Activated naive CD4-positive, alpha-beta T cell treated with anti-CD3 and anti-CD28 coated beads for 36 hours (primary cell): ENCODE measurements at regions not wholly inside any gene's neighbourhood (a gene's known extent, or its start where the extent isn't known, plus 50 kb on each side); places are given as distances from the start of the nearest gene placed in this dataset.
"Not testable (repeated sequence)": the region's sequence is repeated elsewhere in the genome, so short reads cannot be mapped to it uniquely, and the experiment has no call there.

Source experiments
- CTCF ChIA-PET: fragments of 350-600 bp; sonication (Branson Sonifier 250); formaldehyde crosslinking; loops from one replicate; lab custom pipeline; 2021; ENCODE audit warnings: antibody characterized with exemption; lab: Charles Lee
- DNase-seq: peaks from one replicate; pipeline ENCODE4 v3.0.0-alpha.2; 2020
- H3K27ac Mint-ChIP-seq: one replicate; pipeline ENCODE4 v1.8.0; 2021; ENCODE audit warnings: mild to moderate bottlenecking, mixed read lengths
- H3K27me3 Mint-ChIP-seq: one replicate; pipeline ENCODE4 v1.8.0; 2021; ENCODE audit warnings: low read depth, mixed read lengths
- H3K36me3 Mint-ChIP-seq: one replicate; pipeline ENCODE4 v1.8.0; 2021; ENCODE audit warnings: low read depth, mixed read lengths
- H3K4me1 Mint-ChIP-seq: one replicate; pipeline ENCODE4 v1.8.0; 2021; ENCODE audit warnings: low read depth, mixed read lengths
- H3K4me3 Mint-ChIP-seq: one replicate; pipeline ENCODE4 v1.8.0; 2021; ENCODE audit warnings: mild to moderate bottlenecking, moderate library complexity, mixed read lengths
- H3K9me3 Mint-ChIP-seq: one replicate; pipeline ENCODE4 v1.8.0; 2021; ENCODE audit warnings: mixed read lengths
- intact Hi-C: fragments of 100-400 bp; cut with micrococcal nuclease; formaldehyde crosslinking; loops from one replicate; pipeline ENCODE4 v1.15.1; 2023

DNA sequence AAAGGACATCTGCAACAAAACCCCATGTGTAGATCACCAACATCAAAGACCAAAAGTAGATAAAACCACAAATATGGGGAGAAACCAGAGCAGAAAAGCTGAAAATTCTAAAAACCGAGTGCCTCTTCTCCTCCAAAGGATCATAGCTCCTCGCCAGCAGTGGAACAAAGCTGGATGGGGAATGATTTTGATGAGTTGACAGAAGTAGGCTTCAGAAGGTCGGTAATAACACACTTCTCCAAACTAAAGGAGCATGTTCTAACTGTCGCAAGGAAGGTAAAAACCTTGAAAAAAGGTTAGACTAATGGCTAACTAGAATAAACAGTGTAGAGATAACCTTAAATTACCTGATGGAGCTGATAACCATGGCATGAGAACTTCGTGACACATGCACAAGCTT, 109.9 kb upstream of the SYNCRIP start:
- H3K27me3 Mint-ChIP-seq = peaks cover 7% of the 10 kb centered on the region
- intact Hi-C loops = no loop called here
- H3K36me3 Mint-ChIP-seq = no peaks in the 10 kb centered on the region
- no peak overlapping the region for H3K27ac Mint-ChIP-seq
- no peak for DNase-seq
- H3K4me1 Mint-ChIP-seq = no peaks in the 10 kb centered on the region
- no peak overlapping the region for H3K4me3 Mint-ChIP-seq
- CTCF ChIA-PET = no interaction called here
- H3K9me3 Mint-ChIP-seq = no peaks in the 10 kb centered on the region

DNA sequence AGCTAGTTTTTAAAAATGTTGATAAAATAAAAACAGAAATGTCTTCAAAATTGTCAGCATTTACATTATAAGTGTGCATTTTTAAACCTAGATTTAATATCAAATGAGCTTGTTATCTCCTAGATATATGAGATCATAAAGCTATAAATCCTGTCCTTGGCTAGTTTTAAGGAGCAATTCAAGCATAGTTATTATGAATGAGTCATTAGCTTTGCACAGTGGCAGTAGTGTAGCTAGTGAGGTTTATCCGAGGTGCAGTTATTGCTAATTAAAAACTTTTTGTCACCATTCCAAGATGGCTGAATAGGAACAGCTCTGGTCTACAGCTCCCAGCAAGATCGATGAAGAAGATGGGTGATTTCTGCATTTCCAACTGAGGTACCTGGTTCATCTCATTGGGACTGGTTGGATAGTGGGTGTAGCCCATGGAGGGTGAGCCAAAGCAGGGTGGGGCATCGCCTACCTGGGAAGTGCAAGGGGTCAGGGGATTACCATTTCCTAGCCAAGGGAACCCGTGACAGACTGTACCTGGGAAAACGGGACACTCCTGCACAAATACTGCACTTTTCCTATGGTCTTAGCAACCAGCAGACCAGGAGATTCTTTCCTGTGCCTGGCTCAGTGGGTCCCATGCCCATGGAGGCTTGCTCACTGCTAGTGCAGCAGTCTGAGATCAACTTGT, 108.8 kb upstream of the SYNCRIP start:
- Mint-ChIP-seq H3K4me3 (no peak overlapping the region), H3K27me3 (peaks cover 7% of the 10 kb centered on the region), H3K9me3 (no peaks in the 10 kb centered on the region), H3K4me1 (no peaks in the 10 kb centered on the region), H3K36me3 (no peaks in the 10 kb centered on the region), H3K27ac (no peak overlapping the region)
- no peak for DNase-seq
- intact Hi-C loops = no loop called here
- CTCF ChIA-PET = no interaction called here

DNA sequence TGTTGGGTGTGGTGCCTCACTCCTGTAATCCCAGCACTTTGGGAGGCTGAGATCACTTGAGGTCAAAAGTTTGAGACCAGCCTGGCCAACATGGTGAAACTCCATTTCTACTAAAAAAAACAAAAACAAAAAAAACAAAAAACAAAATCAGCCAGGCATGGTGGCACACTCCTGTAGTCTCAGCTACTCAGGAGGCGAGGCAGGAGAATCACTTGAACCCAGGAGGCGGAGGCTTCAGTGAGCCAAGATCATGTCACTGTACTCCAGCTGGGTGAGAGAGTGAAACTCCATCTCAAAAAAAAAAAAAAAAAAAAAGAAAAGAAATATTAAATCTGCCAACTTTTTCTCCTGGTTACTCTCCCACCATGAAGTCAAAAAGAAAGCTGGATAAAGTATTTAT, 107.5 kb upstream of the SYNCRIP start:
- DNase-seq, H3K36me3 Mint-ChIP-seq, intact Hi-C loops, H3K9me3 Mint-ChIP-seq, H3K4me3 Mint-ChIP-seq, H3K27me3 Mint-ChIP-seq, H3K27ac Mint-ChIP-seq, H3K4me1 Mint-ChIP-seq: not testable (repeated sequence)
- CTCF ChIA-PET = interaction anchor here (0.5 kb wide), 1 partner anchor 778 kb away, joined by 3 read pairs; no protein-coding TSS in a partner anchor

DNA sequence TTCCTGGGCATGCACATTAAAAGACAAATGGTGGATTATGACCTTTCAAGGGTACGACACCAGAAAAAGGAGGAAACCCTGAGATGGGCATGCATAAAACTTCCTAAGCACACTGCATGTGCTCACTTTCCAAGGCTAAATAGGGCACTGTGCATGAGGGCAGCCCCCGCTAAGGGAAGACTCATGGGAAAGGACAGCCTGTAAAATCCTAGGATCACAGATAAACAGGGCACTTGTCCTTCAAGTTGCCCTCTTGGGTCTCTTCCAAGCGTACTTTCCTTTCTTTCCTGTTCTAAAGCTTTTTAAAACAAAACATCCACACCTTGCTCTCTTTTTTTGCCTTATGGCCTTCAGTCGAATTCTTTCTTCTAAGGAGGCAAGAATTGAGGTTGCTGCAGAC, 106.5 kb upstream of the SYNCRIP start:
- no peaks in the 10 kb centered on the region for H3K4me1 Mint-ChIP-seq
- no peak overlapping the region for H3K4me3 Mint-ChIP-seq
- no peaks in the 10 kb centered on the region for H3K9me3 Mint-ChIP-seq
- H3K36me3 Mint-ChIP-seq = no peaks in the 10 kb centered on the region
- H3K27ac Mint-ChIP-seq = no peak overlapping the region
- CTCF ChIA-PET = no interaction called here
- H3K27me3 Mint-ChIP-seq = peaks cover 7% of the 10 kb centered on the region
- intact Hi-C loops = no loop called here
- no peak for DNase-seq

DNA sequence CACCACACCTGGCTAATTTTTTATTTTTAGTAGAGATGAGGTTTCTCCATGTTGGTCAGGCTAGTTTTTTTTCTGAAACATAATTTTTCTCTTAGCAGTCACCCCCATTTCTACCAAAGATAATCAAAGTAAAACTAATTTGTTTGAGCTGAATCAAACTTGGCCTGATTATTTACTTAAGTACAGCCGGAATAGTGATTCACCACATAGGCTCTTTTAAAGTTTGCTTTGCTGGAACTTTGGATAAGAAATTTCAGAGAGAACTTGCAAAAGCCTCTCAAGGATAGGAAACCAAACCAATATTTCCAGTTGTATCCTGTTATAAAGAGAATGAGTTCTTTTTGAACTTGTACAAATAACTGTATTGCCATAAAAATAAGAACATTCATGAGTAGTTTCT, 105.0 kb upstream of the SYNCRIP start:
- no peaks in the 10 kb centered on the region for H3K4me1 Mint-ChIP-seq
- H3K27me3 Mint-ChIP-seq = peaks cover 11% of the 10 kb centered on the region
- CTCF ChIA-PET = no interaction called here
- no peak overlapping the region for H3K4me3 Mint-ChIP-seq
- intact Hi-C loops = no loop called here
- H3K9me3 Mint-ChIP-seq = no peaks in the 10 kb centered on the region
- no peak overlapping the region for H3K27ac Mint-ChIP-seq
- DNase-seq = no peak
- H3K36me3 Mint-ChIP-seq = no peaks in the 10 kb centered on the region

DNA sequence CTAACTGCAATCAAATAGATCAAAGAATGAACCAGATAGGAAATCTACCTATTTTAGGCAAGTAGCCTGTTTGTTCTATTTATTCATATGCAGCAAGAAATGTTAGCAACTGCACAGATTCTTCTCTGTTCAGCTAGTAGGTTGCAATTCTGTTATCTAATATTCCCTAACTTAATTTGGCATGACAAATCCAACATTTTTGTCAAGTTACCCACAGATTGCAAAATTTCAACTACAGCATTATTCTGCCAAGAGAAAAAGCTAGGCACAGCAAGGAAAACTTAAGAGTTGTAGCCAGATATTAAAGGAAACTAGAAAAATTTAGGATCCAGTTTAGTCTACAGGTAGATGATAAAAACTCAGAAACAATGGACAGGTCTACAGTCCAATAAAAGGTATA, 104.4 kb upstream of the SYNCRIP start:
- H3K27ac Mint-ChIP-seq = no peak overlapping the region
- H3K36me3 Mint-ChIP-seq = no peaks in the 10 kb centered on the region
- intact Hi-C loops = no loop called here
- H3K4me1 Mint-ChIP-seq = no peaks in the 10 kb centered on the region
- H3K27me3 Mint-ChIP-seq = peaks cover 12% of the 10 kb centered on the region
- CTCF ChIA-PET = no interaction called here
- no peak for DNase-seq
- no peak overlapping the region for H3K4me3 Mint-ChIP-seq
- no peaks in the 10 kb centered on the region for H3K9me3 Mint-ChIP-seq

DNA sequence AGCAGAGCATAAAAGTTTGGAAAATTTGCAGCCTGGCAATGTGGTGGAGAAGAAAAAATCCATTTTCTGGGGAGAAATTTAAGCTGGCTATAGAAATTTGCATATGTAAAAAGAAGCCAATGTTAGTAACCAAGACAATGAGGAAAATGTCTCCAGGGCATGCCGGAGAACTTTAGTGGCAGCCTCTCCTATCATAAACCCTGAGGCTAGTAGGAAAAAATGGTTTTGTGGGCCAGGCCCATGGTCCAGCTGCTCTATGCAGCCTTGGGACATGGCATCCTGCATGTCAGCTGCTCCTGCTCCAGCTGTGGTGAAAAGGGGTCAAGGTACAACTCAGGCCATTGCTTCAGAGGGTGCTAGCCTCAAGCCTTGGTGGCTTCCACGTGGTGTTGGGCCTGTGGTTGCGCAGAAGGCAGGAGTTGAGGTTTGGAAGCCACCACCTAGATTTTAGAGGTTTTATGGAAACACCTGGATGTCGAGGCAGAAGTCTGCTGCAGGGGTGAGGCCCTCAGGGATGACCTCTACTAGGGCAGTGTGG, 101.8 kb upstream of the SYNCRIP start:
- H3K27ac Mint-ChIP-seq = no peak overlapping the region
- CTCF ChIA-PET = no interaction called here
- H3K27me3 Mint-ChIP-seq = peaks cover 14% of the 10 kb centered on the region
- intact Hi-C loops = no loop called here
- no peak overlapping the region for H3K4me3 Mint-ChIP-seq
- no peaks in the 10 kb centered on the region for H3K4me1 Mint-ChIP-seq
- DNase-seq = no peak
- H3K36me3 Mint-ChIP-seq = no peaks in the 10 kb centered on the region
- no peaks in the 10 kb centered on the region for H3K9me3 Mint-ChIP-seq

DNA sequence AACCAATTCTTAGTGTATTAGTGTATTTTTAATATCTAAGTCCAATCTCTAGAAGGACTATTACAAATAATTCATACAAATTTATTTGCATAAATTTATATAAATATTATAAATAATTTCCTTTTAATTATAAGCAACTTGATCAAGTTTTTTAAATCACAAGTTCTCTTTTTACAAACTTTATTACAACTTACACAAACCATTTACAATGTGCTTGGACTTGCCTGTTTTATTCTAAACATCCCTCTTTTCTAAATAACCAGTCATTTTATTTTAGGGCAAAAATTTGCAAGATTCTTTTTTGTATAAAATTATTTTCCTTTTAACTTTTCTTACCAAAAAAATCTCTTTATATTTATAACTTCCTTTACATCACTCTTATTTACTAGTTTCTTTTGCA, 83.5 kb upstream of the SYNCRIP start:
- CTCF ChIA-PET = no interaction called here
- intact Hi-C loops = no loop called here
- H3K27ac Mint-ChIP-seq = no peak overlapping the region
- DNase-seq = no peak
- H3K4me3 Mint-ChIP-seq = no peak overlapping the region
- H3K36me3 Mint-ChIP-seq = no peaks in the 10 kb centered on the region
- H3K27me3 Mint-ChIP-seq = peaks cover 7% of the 10 kb centered on the region
- no peaks in the 10 kb centered on the region for H3K4me1 Mint-ChIP-seq
- H3K9me3 Mint-ChIP-seq = peaks cover 3% of the 10 kb centered on the region

DNA sequence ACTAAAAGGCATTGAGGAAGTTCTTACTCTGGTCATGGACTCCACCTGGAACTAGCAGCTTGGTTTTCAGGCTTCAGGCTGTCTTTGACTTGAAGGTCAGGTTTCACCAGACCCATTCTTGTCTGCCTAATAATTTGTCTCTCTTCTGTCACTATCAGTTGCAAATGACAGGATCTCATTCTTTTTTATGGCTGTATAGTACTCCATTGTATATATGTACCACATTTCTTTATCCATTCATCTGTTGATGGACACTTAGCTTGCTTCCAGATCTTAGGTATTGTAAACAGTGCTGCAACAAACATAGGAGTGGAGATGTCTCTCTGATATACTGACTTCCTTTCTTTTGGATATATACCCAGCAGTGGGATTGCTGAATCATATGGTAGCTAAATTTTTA, 73.1 kb upstream of the SYNCRIP start:
- H3K27ac Mint-ChIP-seq = no peak overlapping the region
- no peak for DNase-seq
- H3K9me3 Mint-ChIP-seq = peaks cover 3% of the 10 kb centered on the region
- H3K27me3 Mint-ChIP-seq = peaks cover 7% of the 10 kb centered on the region
- CTCF ChIA-PET = no interaction called here
- H3K4me3 Mint-ChIP-seq = no peak overlapping the region
- intact Hi-C loops = no loop called here
- H3K4me1 Mint-ChIP-seq = no peaks in the 10 kb centered on the region
- peaks cover 2% of the 10 kb centered on the region for H3K36me3 Mint-ChIP-seq

DNA sequence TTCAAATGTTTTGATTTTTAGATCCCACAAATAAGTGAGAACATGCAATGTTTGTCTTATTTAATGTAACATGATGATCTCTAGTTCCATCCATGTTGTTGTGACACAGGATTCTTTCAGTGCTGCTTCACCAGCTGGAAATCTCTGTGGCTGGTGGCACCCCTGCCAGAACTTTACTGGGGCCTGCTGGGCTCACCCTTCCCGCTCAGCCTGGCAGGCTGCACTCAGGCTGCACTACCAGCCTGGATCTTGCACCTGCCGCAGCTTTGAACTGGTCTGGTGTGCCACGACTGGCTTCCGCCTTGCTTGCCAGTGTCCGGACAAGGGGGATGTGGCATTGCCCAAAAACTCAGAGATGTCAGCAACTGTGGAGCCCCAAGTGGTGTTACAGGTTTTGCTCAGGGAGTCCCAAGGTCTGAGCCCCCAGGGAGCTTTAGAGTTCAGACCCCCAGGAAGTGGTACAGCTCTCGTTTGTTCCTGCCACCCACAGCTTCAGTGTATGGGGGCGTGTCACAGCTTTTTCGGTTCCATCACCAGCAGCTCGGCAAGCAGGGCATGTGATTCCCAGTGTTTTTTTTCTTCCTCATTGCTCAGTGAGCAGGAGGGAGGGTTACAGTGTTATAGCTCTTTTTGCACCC, 72.3 kb upstream of the SYNCRIP start:
- no peak overlapping the region for H3K27ac Mint-ChIP-seq
- H3K36me3 Mint-ChIP-seq = peaks cover 2% of the 10 kb centered on the region
- no peaks in the 10 kb centered on the region for H3K4me1 Mint-ChIP-seq
- intact Hi-C loops = no loop called here
- H3K27me3 Mint-ChIP-seq = peaks cover 7% of the 10 kb centered on the region
- peaks cover 5% of the 10 kb centered on the region for H3K9me3 Mint-ChIP-seq
- no peak overlapping the region for H3K4me3 Mint-ChIP-seq
- CTCF ChIA-PET = no interaction called here
- DNase-seq = no peak

DNA sequence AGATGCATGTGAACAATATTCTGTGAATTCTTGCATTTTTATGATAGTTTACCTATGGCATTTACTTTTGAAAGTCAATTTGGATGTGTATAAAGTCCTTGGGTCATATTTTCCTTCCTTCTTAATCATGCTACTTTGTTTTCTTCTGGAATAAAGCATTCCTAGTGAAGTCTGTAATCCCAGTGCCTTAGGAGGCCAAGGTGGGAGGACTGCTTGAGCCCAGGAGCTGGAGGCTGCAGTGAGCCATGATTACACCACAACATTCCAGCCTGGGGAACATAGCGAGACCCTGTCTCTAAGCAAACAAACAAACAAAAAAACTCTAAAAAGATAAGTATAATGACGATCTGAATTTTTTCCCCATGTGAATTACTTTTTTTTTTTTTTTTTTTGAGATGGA, 69.7 kb upstream of the SYNCRIP start:
- Mint-ChIP-seq H3K27me3 (peaks cover 8% of the 10 kb centered on the region), H3K4me1 (no peaks in the 10 kb centered on the region), H3K36me3 (peaks cover 2% of the 10 kb centered on the region), H3K9me3 (peaks cover 7% of the 10 kb centered on the region), H3K27ac (no peak overlapping the region), H3K4me3 (no peak overlapping the region)
- CTCF ChIA-PET = interaction anchor here (0.6 to 0.7 kb wide), 2 partner anchors 152 to 479 kb away, joined by 5 read pairs; no protein-coding TSS in a partner anchor
- no peak for DNase-seq
- intact Hi-C loops = no loop called here

DNA sequence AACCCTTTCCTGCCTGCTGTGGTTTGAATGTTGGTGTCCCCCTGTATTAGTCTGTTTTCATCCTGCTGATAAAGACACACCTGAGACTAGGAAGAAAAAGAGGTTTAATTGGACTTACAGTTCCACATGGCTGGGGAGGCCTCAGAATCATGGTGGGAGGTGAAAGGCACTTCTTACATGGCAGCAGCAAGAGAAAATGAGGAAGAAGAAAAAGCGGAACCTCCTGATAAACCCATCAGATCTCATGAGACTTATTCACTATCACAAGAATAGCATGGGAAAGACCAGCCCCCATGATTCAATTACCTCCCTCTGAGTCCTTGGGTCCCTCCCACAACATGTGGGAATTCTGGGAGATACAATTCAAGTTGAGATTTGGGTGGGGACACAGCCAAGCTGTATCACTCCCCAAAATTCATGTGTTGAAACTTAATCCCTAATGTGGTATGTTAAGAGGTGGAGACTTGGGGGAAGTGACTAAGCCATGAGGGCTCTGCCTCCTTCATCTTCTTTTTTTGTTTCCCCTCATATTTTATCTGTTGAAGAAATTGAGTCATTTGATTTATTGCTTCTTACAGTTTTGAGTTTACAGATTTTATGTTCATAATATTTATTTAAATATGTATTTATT, 64.9 kb upstream of the SYNCRIP start:
- H3K36me3 Mint-ChIP-seq, H3K4me1 Mint-ChIP-seq, DNase-seq, H3K9me3 Mint-ChIP-seq, H3K27me3 Mint-ChIP-seq, H3K27ac Mint-ChIP-seq, H3K4me3 Mint-ChIP-seq, intact Hi-C loops, CTCF ChIA-PET: not testable (repeated sequence)

DNA sequence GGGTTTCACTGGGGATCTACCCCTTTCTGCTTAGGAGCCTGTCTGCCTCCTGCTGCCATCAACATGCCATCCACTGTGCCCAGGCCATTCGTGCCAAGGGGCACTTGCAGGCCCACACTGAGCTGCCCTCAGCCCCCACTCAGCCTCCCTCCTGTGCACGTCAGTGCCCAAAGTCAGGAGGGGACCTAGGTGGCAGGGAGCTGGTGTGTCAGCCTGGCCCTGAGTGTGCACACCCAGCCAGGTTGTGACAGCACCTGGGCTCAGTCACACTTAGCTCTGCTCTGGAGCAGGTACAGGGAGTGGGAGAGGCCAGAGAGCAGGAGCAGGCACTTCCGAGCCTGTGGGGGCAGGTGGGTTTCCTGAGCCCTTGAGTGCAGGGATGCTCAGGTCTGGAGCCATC, 63.6 kb upstream of the SYNCRIP start:
- Mint-ChIP-seq H3K36me3 (no peaks in the 10 kb centered on the region), H3K27me3 (peaks cover 2% of the 10 kb centered on the region), H3K4me3 (no peak overlapping the region), H3K9me3 (peaks cover 4% of the 10 kb centered on the region), H3K4me1 (no peaks in the 10 kb centered on the region), H3K27ac (no peak overlapping the region)
- no peak for DNase-seq
- CTCF ChIA-PET = interaction anchor here (0.9 kb wide), 1 partner anchor 12 kb away, joined by 3 read pairs; no protein-coding TSS in a partner anchor
- intact Hi-C loops = no loop called here
